Dendritic cell treated with granulocyte-macrophage colony-stimulating factor and Interleukin-4, amounts not matched to agents 40 ng/mL and 50 ng/mL, for 4 days (primary cell): ENCODE measurements at regions not wholly inside any gene's neighbourhood (a gene's known extent, or its start where the extent isn't known, plus 50 kb on each side); places are given as distances from the start of the nearest gene placed in this dataset.
"Not testable (repeated sequence)": the region's sequence is repeated elsewhere in the genome, so short reads cannot be mapped to it uniquely, and the experiment has no call there.

Source experiments
- H3K27ac Mint-ChIP-seq: one replicate; pipeline ENCODE4 v1.8.0; 2022; ENCODE audit warnings: mild to moderate bottlenecking, mixed read lengths
- H3K27me3 Mint-ChIP-seq: one replicate; pipeline ENCODE4 v1.8.0; 2022; ENCODE audit warnings: mild to moderate bottlenecking, mixed read lengths
- H3K36me3 Mint-ChIP-seq: one replicate; pipeline ENCODE4 v1.8.0; 2022; ENCODE audit warnings: low read depth, mixed read lengths
- H3K4me1 Mint-ChIP-seq: one replicate; pipeline ENCODE4 v1.8.0; 2022; ENCODE audit warnings: low read depth, mixed read lengths
- H3K4me3 Mint-ChIP-seq: one replicate; pipeline ENCODE4 v1.8.0; 2022; ENCODE audit warnings: mild to moderate bottlenecking, moderate library complexity, mixed read lengths
- H3K9me3 Mint-ChIP-seq: one replicate; pipeline ENCODE4 v1.8.0; 2022; ENCODE audit warnings: mixed read lengths
- intact Hi-C: fragments of 100-400 bp; cut with micrococcal nuclease; formaldehyde crosslinking; loops from one replicate; pipeline ENCODE4 v1.15.0; 2022

GRCh38 chr9:115850548-115851304, 302.9 kb upstream of the PAPPA start:
- no peak overlapping the region for H3K27ac Mint-ChIP-seq
- no peaks in the 10 kb centered on the region for H3K4me1 Mint-ChIP-seq
- no peak overlapping the region for H3K4me3 Mint-ChIP-seq
- no peaks in the 10 kb centered on the region for H3K27me3 Mint-ChIP-seq
- H3K9me3 Mint-ChIP-seq: no peaks in the 10 kb centered on the region
- intact Hi-C loops: no loop called here
- no peaks in the 10 kb centered on the region for H3K36me3 Mint-ChIP-seq

DNA sequence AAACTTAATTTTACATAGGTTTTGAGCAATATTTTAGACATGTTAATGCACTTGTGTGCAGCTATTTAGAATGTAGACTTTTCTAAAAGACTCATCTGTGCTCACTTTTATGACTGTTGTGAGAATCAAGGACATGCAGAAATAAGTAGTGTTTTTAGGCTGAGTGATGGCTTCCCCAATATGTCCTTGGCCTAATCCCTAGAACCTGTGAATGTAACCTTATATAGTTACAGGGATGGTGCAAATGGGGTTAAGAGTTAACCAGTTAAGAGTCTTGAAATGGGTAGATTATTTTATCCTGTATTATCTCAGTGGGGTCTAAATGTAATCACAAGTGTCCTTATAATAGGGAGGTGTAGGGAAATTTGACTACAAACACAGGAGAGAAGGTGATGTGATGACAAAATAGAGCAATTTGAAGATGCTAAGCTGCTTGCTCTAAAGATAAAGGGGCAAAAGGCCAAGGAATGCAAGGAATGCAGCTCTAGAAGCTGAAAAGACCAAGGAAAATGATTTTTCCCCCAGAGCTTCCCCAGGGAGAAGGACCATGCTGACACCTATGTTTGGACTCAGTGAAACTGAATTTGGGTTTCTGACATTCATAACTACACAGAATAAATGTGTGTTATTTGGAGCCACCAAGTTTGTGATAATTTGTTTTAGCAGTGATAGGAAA, 298.0 kb upstream of the PAPPA start:
- intact Hi-C loops: no loop called here
- no peaks in the 10 kb centered on the region for H3K36me3 Mint-ChIP-seq
- H3K4me3 Mint-ChIP-seq: no peak overlapping the region
- H3K4me1 Mint-ChIP-seq: no peaks in the 10 kb centered on the region
- peaks cover 8% of the 10 kb centered on the region for H3K9me3 Mint-ChIP-seq
- H3K27ac Mint-ChIP-seq: no peak overlapping the region
- H3K27me3 Mint-ChIP-seq: no peaks in the 10 kb centered on the region

DNA sequence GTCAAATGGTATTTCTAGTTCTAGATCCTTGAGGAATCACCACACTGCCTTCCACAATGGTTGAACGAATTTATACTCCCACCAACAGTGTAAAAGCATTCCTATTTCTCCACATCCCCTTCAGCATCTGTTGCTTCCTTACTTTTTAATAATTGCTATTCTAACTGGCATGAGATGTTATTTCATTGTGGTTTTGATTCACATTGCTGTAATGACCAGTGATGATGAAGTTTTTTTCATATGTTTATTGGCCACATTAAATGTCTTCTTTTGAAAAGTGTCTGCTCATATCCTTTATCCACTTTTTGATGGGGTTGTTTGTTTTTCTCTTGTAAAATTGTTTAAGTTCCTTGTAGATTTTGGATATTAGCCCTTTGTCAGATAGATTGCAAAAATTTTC, 295.2 kb upstream of the PAPPA start:
- H3K4me1 Mint-ChIP-seq, H3K4me3 Mint-ChIP-seq, H3K9me3 Mint-ChIP-seq, H3K27ac Mint-ChIP-seq, H3K27me3 Mint-ChIP-seq, intact Hi-C loops, H3K36me3 Mint-ChIP-seq: not testable (repeated sequence)

- Mint-ChIP-seq H3K27me3 (no peaks in the 10 kb centered on the region), H3K4me3 (no peak overlapping the region), H3K27ac (no peak overlapping the region), H3K9me3 (peaks cover 8% of the 10 kb centered on the region), H3K4me1 (no peaks in the 10 kb centered on the region), H3K36me3 (no peaks in the 10 kb centered on the region)
- intact Hi-C loops: no loop called here
These were observed 291.6 kb upstream of the PAPPA start for GRCh38 chr9:115862021-115862420.

- H3K27ac Mint-ChIP-seq: no peak overlapping the region
- no peak overlapping the region for H3K4me3 Mint-ChIP-seq
- H3K4me1 Mint-ChIP-seq: no peaks in the 10 kb centered on the region
- intact Hi-C loops: no loop called here
- peaks cover 3% of the 10 kb centered on the region for H3K9me3 Mint-ChIP-seq
- no peaks in the 10 kb centered on the region for H3K27me3 Mint-ChIP-seq
- no peaks in the 10 kb centered on the region for H3K36me3 Mint-ChIP-seq
These were observed 289.0 kb upstream of the PAPPA start for GRCh38 chr9:115864581-115864980.

DNA sequence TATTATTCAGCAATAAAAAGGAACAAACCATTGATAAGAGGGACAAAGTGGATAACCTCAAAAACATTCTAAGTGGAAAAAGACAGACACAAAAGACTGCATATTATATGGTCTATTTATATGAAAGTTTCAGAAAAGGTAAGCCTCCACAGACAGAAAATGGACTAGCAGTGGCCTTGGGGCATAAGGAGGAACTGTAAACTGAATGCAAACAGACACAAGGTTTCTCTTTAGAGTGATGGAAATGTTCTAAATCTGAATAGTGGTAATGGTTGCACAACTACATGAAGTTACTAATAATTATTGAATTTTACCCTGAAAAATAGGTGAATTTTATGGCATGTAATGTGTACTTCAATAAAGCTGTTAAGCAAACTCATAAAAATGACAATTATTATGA, 286.3 kb upstream of the PAPPA start:
- no peak overlapping the region for H3K27ac Mint-ChIP-seq

DNA sequence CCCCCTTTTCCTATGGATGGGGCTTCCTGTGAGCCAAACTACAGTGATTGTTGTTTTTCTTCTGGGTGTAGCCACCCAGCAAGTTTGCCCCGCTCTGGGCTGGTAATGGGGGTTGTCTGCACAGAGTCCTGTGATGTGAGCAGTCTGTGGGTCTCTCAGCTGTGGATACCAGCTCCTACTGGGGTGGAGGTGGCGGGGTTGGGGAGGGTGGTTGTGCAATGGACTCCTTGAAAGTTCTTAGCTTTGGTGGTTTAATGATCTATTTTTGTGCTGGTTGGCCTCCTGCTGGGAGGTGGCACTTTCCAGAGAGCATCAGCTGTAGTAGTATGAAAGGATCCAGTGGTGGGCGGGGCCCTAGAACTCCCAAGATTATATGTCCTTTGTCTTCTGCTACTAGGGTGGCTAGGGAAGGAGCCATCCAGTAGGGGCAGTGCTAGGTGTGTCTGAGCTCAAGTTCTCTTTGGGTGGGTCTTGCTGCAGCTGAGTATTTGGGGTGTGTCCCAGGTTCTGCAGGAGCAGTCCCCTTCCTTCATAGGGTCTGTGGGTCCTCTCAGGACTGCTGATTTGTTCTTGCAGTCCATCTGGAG, 275.6 kb upstream of the PAPPA start:
- intact Hi-C loops: no loop called here
- Mint-ChIP-seq H3K27ac (no peak overlapping the region), H3K4me3 (no peak overlapping the region), H3K27me3 (no peaks in the 10 kb centered on the region), H3K4me1 (no peaks in the 10 kb centered on the region), H3K9me3 (no peaks in the 10 kb centered on the region), H3K36me3 (no peaks in the 10 kb centered on the region)

More for the DNA sequence above, 286.3 kb upstream of the PAPPA start:
- Mint-ChIP-seq H3K4me1 (no peaks in the 10 kb centered on the region), H3K9me3 (no peaks in the 10 kb centered on the region), H3K36me3 (no peaks in the 10 kb centered on the region), H3K4me3 (no peak overlapping the region), H3K27me3 (no peaks in the 10 kb centered on the region)
- intact Hi-C loops: no loop called here

DNA sequence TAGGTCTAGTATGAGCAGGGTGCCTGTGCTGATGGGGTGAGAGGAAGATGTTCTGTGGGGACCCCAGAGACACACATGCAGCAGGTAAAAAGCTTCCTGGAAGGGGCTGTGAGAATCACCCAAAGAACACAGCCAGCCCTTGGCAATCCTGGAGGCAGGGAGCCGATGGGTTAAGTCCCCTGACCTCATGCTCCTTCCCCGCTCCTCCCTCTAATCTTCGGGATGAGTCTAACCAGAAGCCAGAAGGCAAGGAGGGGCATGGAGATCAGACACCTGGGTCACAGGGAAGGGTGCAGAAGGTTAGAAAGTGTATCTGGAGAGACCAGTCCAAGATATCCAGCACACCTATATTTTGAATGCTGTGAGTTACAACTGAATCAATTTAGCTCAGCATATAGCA, 274.1 kb upstream of the PAPPA start:
- intact Hi-C loops: no loop called here
- no peaks in the 10 kb centered on the region for H3K27me3 Mint-ChIP-seq
- H3K9me3 Mint-ChIP-seq: no peaks in the 10 kb centered on the region
- H3K27ac Mint-ChIP-seq: no peak overlapping the region
- H3K36me3 Mint-ChIP-seq: no peaks in the 10 kb centered on the region
- H3K4me3 Mint-ChIP-seq: no peak overlapping the region
- H3K4me1 Mint-ChIP-seq: no peaks in the 10 kb centered on the region

GRCh38 chr9:115880221-115880885, 273.2 kb upstream of the PAPPA start:
- Mint-ChIP-seq H3K27me3 (no peaks in the 10 kb centered on the region), H3K4me3 (no peak overlapping the region), H3K27ac (no peak overlapping the region), H3K36me3 (no peaks in the 10 kb centered on the region), H3K4me1 (no peaks in the 10 kb centered on the region), H3K9me3 (no peaks in the 10 kb centered on the region)
- intact Hi-C loops: no loop called here

DNA sequence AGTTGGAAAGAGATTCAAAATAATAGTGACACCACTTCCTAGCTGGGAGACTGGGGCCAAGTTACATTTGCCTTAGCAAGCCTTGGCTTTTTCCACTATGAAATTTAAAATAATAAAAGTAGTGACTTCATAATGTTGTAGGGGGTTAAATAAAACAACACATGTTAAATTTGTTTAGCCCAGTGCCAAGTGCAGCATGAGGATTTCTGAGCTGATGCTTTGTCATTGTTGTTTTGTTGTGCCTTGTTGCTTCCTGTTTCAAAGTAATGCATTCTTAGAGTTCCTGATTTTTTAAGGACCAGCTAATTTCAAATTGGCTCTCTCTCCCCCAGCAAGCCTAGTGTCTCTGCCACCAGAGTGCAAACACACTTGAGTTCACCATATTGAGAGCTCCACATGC, 270.7 kb upstream of the PAPPA start:
- no peak overlapping the region for H3K27ac Mint-ChIP-seq
- H3K9me3 Mint-ChIP-seq: no peaks in the 10 kb centered on the region
- no peak overlapping the region for H3K4me3 Mint-ChIP-seq
- H3K36me3 Mint-ChIP-seq: no peaks in the 10 kb centered on the region
- intact Hi-C loops: no loop called here
- H3K4me1 Mint-ChIP-seq: no peaks in the 10 kb centered on the region
- H3K27me3 Mint-ChIP-seq: no peaks in the 10 kb centered on the region

GRCh38 chr9:115883467-115884329, 269.9 kb upstream of the PAPPA start:
- Mint-ChIP-seq H3K36me3 (no peaks in the 10 kb centered on the region), H3K27me3 (no peaks in the 10 kb centered on the region), H3K9me3 (no peaks in the 10 kb centered on the region), H3K27ac (no peak overlapping the region), H3K4me3 (no peak overlapping the region), H3K4me1 (no peaks in the 10 kb centered on the region)
- intact Hi-C loops: no loop called here

- Mint-ChIP-seq H3K4me1 (no peaks in the 10 kb centered on the region), H3K9me3 (no peaks in the 10 kb centered on the region), H3K27ac (no peak overlapping the region), H3K4me3 (no peak overlapping the region), H3K36me3 (no peaks in the 10 kb centered on the region), H3K27me3 (no peaks in the 10 kb centered on the region)
- intact Hi-C loops: no loop called here
These were observed 268.7 kb upstream of the PAPPA start for GRCh38 chr9:115884846-115885245.

- Mint-ChIP-seq H3K36me3 (no peaks in the 10 kb centered on the region), H3K27ac (no peak overlapping the region), H3K27me3 (no peaks in the 10 kb centered on the region), H3K4me1 (no peaks in the 10 kb centered on the region), H3K4me3 (no peak overlapping the region), H3K9me3 (no peaks in the 10 kb centered on the region)
- intact Hi-C loops: no loop called here
These were observed 265.5 kb upstream of the PAPPA start for GRCh38 chr9:115888131-115888530.
